OCI-LY3 (cell line): ENCODE measurements at regions not wholly inside any gene's neighbourhood (a gene's known extent, or its start where the extent isn't known, plus 50 kb on each side); places are given as distances from the start of the nearest gene placed in this dataset.

Experiments used
- H2AFZ ChIP-seq: fragments of 200-600, 300-600 bp; shearing (Covaris generic); 2 replicates; pipeline ENCODE4 v1.6.0; 2014; ENCODE audit warnings: antibody characterized with exemption, low read depth, low read length
- H3K27ac ChIP-seq: fragments of 200-600, 300-600 bp; sonication (generic); 2 replicates; pipeline ENCODE4 v1.5.1; 2014; ENCODE audit warnings: mild to moderate bottlenecking, low read length, moderate library complexity, mixed read lengths
- H3K27me3 ChIP-seq: fragments of 200-600, 300-600 bp; sonication (generic); 2 replicates; pipeline ENCODE4 v1.6.1; 2014; ENCODE audit warnings: low read depth, low read length, mixed read lengths
- H3K36me3 ChIP-seq: fragments of 200-600, 300-600 bp; sonication (generic); replicated peaks from 2 replicates; pipeline ENCODE3; 2014; ENCODE audit warnings: low read depth, low read length, mixed read lengths
- H3K4me1 ChIP-seq: fragments of 300-600, 200-600 bp; sonication (generic); 2 replicates; pipeline ENCODE4 v1.6.1; 2014; ENCODE audit warnings: low read length, mixed read lengths
- H3K4me2 ChIP-seq: fragments of 200-600, 300-600 bp; sonication (generic); 2 replicates; pipeline ENCODE4 v1.6.1; 2014; ENCODE audit warnings: low read length, mixed read lengths
- H3K4me3 ChIP-seq: fragments of 300-600, 200-600 bp; sonication (generic); 2 replicates; pipeline ENCODE4 v1.5.1; 2014; ENCODE audit warnings: antibody characterized with exemption, mild to moderate bottlenecking, low read length, moderate library complexity
- H3K79me2 ChIP-seq: fragments of 300-600, 200-600 bp; shearing (Covaris generic); 2 replicates; pipeline ENCODE4 v1.6.1; 2014; ENCODE audit warnings: mild to moderate bottlenecking, low read length, mixed read lengths
- H3K9ac ChIP-seq: fragments of 300-600, 200-600 bp; shearing (Covaris generic); 2 replicates; pipeline ENCODE4 v1.6.0; 2014; ENCODE audit warnings: mild to moderate bottlenecking, low read length, moderate library complexity
- H3K9me3 ChIP-seq: fragments of 200-600, 300-600 bp; shearing (Covaris generic); 2 replicates; pipeline ENCODE4 v1.6.1; 2014; ENCODE audit warnings: low read length, mixed read lengths; ENCODE audit not compliant: insufficient read depth
- H4K20me1 ChIP-seq: fragments of 200-600, 300-600 bp; sonication (generic); 2 replicates; pipeline ENCODE4 v1.6.1; 2016; ENCODE audit warnings: low read length, mixed read lengths; ENCODE audit not compliant: insufficient read depth
- EZH2phosphoT487 ChIP-seq: fragments of 200-600 bp; shearing (Covaris generic); IDR thresholded peaks from 2 replicates; pipeline ENCODE4 v1.6.1; 2018; ENCODE audit warnings: antibody characterized with exemption, mixed run types, low read depth
- TF ChIP-seq, protein P1 (sequence below): fragments of 200-600, 300-600 bp; sonication (generic); IDR thresholded peaks from 2 replicates; pipeline ENCODE4 v1.5.1; 2014; ENCODE audit warnings: antibody characterized with exemption, low read length, low read depth

DNA sequence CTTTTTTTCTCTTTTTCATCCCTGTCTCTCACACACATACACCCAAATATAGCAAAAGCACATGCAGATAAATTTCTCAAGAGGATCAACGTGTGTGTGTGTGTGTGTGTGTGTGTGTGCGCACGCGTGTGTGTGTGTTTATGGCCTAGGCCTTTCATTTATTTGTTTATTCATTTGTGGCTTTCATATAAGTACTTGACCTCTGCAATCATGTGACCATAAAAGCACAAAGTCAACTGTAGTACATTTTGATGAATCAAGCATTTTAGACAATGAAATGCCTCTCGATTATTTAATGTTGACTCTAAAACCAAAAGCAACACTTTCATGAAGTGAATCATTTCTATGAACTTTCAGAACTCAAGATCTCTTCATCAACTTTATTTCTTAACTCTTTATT lies 194.1 kb upstream of the ADGRL2 start:
- Histone ChIP-seq H3K9ac (no peak overlapping the region), H3K79me2 (no peaks in the 10 kb centered on the region), H3K27me3 (no peaks in the 10 kb centered on the region), H3K27ac (no peak overlapping the region), H3K36me3 (no peaks in the 10 kb centered on the region), H3K4me2 (no peak overlapping the region), H3K4me1 (no peaks in the 10 kb centered on the region), H4K20me1 (no peaks in the 10 kb centered on the region), H3K4me3 (no peak overlapping the region), H3K9me3 (no peaks in the 10 kb centered on the region), H2AFZ (no peak overlapping the region)
- TF ChIP-seq, protein P1, sequence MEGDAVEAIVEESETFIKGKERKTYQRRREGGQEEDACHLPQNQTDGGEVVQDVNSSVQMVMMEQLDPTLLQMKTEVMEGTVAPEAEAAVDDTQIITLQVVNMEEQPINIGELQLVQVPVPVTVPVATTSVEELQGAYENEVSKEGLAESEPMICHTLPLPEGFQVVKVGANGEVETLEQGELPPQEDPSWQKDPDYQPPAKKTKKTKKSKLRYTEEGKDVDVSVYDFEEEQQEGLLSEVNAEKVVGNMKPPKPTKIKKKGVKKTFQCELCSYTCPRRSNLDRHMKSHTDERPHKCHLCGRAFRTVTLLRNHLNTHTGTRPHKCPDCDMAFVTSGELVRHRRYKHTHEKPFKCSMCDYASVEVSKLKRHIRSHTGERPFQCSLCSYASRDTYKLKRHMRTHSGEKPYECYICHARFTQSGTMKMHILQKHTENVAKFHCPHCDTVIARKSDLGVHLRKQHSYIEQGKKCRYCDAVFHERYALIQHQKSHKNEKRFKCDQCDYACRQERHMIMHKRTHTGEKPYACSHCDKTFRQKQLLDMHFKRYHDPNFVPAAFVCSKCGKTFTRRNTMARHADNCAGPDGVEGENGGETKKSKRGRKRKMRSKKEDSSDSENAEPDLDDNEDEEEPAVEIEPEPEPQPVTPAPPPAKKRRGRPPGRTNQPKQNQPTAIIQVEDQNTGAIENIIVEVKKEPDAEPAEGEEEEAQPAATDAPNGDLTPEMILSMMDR, result no peak
- TF ChIP-seq EZH2phosphoT487, result no peak

DNA sequence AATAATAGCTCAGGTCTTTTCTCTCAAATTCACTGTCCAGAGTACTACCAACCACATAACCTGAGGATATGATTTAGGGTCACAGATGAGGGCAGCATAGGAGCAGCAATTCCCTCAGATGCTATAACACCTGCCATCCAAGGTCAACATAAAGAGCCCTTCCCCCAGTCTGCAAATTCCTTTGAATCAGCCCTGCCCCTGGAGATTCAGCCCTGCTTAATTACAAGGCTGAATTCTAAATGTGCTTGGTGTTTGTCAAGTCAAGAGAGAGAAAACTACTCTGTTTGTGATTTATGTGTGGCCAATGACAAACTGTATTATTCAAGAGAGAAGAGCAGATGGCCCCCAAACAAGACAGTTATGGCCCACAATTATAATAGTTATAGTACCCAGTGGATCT lies 195.7 kb upstream of the ADGRL2 start:
- no peaks in the 10 kb centered on the region for H3K27me3 ChIP-seq
- H3K27ac ChIP-seq, result no peak overlapping the region
- no peaks in the 10 kb centered on the region for H3K79me2 ChIP-seq
- no peaks in the 10 kb centered on the region for H3K4me1 ChIP-seq
- no peaks in the 10 kb centered on the region for H3K36me3 ChIP-seq
- no peak overlapping the region for H3K9ac ChIP-seq
- no peak overlapping the region for H3K4me3 ChIP-seq
- no peaks in the 10 kb centered on the region for H3K9me3 ChIP-seq
- no peak overlapping the region for H3K4me2 ChIP-seq
- no peak overlapping the region for H2AFZ ChIP-seq
- no peak for TF ChIP-seq EZH2phosphoT487
- TF ChIP-seq, protein P1, result no peak
- H4K20me1 ChIP-seq, result no peaks in the 10 kb centered on the region

DNA sequence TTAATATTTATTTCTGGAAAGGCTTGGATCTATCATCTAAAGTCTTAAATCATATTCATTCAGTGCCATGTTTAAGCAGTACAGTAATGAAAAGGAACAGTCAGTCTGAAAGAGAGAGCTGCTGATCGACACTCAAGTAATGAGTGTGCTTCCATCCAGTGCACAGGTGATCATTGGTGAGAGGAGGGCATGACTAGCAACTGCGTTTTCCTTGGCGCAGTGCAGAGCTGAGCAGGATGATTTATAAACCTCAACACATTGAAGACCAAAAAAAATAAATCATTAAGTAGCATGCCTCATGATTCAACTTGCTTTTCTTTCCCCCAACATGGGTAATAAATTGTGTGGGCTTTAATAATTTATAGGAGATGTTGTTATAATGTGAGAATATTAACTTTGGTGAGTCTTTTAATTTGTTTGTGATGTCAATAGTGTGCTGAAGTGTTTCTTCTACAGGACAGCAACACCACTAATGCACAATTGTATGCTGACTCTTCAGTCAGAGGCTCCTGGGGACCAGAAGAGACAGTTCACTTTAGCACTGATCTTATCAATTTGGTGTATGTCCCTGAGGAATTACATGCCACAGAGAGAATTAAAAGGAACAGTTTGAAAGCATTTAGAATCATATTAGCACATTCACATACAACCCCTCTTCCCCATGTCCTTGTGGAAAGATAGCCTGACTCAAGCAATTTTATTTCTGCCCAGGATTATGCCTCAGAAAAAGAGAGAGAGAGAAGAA lies 199.7 kb upstream of the ADGRL2 start:
- Histone ChIP-seq H3K79me2 (no peaks in the 10 kb centered on the region), H3K27me3 (no peaks in the 10 kb centered on the region), H2AFZ (no peak overlapping the region), H3K36me3 (no peaks in the 10 kb centered on the region), H3K27ac (no peak overlapping the region), H3K9ac (no peak overlapping the region), H3K4me1 (no peaks in the 10 kb centered on the region), H3K9me3 (no peaks in the 10 kb centered on the region), H3K4me3 (no peak overlapping the region), H4K20me1 (no peaks in the 10 kb centered on the region), H3K4me2 (no peak overlapping the region)
- TF ChIP-seq, protein P1, result no peak
- no peak for TF ChIP-seq EZH2phosphoT487

DNA sequence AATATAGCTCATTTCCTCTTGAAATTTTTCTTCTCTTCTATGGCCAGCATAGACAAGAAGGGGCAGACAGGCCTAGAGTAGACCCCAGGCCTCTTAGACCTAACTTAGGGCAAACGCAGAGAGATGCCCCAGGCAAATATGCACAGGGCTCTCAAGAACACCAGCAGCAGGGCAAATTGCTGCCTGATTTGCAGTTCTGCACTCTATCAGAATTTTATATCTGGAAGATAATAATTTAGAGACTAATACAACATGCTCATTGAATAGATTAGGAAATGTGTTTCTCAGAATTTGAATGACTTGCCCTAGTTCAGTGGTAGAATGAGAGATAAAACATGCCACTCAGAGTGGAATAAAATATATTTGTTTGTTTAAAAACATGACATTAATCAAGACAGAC lies 200.4 kb upstream of the ADGRL2 start:
- Histone ChIP-seq H3K4me3 (no peak overlapping the region), H3K36me3 (no peaks in the 10 kb centered on the region), H3K27ac (no peak overlapping the region), H3K79me2 (no peaks in the 10 kb centered on the region), H3K4me1 (no peaks in the 10 kb centered on the region), H3K9ac (no peak overlapping the region), H4K20me1 (no peaks in the 10 kb centered on the region), H3K27me3 (no peaks in the 10 kb centered on the region), H3K4me2 (no peak overlapping the region), H2AFZ (no peak overlapping the region), H3K9me3 (no peaks in the 10 kb centered on the region)
- no peak for TF ChIP-seq EZH2phosphoT487
- TF ChIP-seq, protein P1, result no peak
